ENCODE measurements at regions not wholly inside any gene's neighbourhood (a gene's known extent, or its start where the extent isn't known, plus 50 kb on each side); places are given as distances from the start of the nearest gene placed in this dataset.
A peak's percentile ranks its signal among the peaks of the same experiment; 100 is the strongest.

DNA sequence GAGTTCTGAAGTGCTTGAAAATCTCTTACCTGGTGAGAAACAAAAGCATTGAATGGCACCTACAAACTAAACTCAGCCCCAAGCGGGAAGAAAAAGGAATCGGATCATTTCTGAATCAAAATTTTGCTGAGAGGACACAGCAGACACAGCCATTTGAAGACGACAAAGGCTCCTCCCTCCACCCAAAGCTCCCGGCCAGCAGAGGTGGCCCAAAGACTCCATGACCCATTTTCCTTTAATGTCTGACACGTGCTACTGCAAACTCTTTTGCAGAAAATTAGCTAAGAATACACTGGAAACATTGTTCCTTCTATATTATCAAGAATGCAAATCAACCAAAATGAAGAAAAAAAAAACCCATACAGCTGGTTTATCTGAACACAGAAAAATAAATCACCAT lies 85.9 kb upstream of the FOXN3 start:
- no peak for DNase-seq (ENCODE audit: low read depth)
- TF ChIP-seq, protein P1, sequence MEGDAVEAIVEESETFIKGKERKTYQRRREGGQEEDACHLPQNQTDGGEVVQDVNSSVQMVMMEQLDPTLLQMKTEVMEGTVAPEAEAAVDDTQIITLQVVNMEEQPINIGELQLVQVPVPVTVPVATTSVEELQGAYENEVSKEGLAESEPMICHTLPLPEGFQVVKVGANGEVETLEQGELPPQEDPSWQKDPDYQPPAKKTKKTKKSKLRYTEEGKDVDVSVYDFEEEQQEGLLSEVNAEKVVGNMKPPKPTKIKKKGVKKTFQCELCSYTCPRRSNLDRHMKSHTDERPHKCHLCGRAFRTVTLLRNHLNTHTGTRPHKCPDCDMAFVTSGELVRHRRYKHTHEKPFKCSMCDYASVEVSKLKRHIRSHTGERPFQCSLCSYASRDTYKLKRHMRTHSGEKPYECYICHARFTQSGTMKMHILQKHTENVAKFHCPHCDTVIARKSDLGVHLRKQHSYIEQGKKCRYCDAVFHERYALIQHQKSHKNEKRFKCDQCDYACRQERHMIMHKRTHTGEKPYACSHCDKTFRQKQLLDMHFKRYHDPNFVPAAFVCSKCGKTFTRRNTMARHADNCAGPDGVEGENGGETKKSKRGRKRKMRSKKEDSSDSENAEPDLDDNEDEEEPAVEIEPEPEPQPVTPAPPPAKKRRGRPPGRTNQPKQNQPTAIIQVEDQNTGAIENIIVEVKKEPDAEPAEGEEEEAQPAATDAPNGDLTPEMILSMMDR (conservative IDR thresholded peaks at IDR 0.05; ENCODE audit: low read depth, low read length): no peak
- no peak overlapping the region for H3K4me3 ChIP-seq (ENCODE audit: low read depth, low read length)

DNA sequence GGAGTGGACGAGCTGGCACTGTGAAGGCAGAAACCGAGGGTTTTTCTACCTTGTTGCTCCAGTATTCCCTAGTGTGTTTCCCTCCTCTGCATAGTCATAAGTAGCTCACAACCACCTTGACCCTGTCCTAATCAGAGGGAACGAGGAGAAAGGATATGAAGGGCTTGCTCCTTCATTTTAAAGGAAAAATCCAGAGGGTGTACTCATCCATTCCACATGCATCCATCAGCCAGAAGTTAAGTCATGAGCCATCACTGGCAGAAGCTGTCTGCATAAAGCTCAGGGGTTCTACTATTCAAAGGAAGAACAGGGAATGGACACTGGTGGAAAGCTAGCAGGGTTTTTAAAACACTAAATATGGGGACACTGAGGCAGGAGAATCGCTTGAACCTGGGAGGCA lies 84.3 kb upstream of the FOXN3 start:
- TF ChIP-seq, protein P1 (conservative IDR thresholded peaks at IDR 0.05; ENCODE audit: low read depth, low read length): no peak
- DNase-seq (ENCODE audit: low read depth): no peak
- no peak overlapping the region for H3K4me3 ChIP-seq (ENCODE audit: low read depth, low read length)

DNA sequence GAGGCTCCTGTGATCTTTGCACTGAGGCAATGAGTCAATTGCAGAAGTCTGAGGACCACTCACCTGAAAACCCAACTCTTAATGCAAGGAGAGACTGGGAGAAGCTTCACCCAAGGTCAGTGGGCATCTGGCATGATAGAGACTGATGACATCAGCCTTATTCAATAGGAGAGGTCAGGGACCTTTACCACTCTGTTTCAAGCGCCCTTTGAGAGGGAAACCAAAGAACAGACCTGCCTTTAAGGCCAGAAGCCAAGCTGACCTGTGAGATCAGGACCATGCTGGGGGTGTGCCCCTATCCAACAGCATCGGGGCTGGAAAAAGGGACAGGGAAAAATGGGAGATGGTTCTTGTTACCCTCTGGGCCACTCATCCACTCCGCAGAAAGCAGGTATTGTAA lies 83.3 kb upstream of the FOXN3 start:
- TF ChIP-seq, protein P1 (conservative IDR thresholded peaks at IDR 0.05; ENCODE audit: low read depth, low read length): no peak
- DNase-seq (ENCODE audit: low read depth): no peak
- H3K4me3 ChIP-seq (ENCODE audit: low read depth, low read length): no peak overlapping the region

DNA sequence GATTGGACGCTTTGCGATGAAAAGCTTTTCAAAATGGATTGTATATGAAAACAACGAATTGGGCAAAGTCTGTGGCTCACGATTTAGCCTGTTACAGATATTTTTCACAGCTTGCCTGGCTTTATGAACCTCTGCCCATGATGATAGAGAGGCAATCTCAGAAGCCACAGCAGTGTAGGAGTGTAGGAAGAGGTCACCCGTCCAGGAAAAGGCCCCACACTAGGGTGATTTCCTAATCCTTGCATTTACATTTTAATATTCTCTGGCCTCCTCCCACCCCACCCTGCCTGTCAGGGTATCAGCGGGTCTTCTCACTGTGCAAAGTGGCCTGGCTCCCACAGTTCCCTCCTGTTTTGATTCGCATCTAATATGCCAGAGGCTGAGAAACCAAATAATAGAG lies 81.8 kb upstream of the FOXN3 start:
- DNase-seq (ENCODE audit: low read depth): no peak
- H3K4me3 ChIP-seq (ENCODE audit: low read depth, low read length): no peak overlapping the region
- TF ChIP-seq, protein P1 (conservative IDR thresholded peaks at IDR 0.05; ENCODE audit: low read depth, low read length): no peak

DNA sequence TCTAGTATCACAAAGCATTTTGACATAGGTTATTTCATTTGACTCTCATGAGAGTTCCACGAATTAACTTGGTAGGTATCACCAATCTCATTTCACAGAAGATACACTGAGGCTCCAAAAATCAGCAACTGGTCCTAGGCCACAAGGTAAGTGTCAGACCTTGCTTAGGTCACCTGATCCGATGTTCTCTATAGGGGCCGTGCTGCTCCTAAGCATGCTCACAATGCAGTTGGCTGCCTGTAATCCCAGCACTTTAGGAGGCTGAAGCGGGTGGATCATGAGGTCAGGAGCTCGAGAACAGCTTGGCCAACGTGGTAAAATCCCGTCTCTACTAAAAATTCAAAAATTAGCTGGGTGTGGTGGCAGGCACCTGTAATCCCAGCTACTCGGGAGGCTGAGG lies 78.7 kb upstream of the FOXN3 start:
- TF ChIP-seq, protein P1 (conservative IDR thresholded peaks at IDR 0.05; ENCODE audit: low read depth, low read length): no peak
- no peak for DNase-seq (ENCODE audit: low read depth)
- no peak overlapping the region for H3K4me3 ChIP-seq (ENCODE audit: low read depth, low read length)

DNA sequence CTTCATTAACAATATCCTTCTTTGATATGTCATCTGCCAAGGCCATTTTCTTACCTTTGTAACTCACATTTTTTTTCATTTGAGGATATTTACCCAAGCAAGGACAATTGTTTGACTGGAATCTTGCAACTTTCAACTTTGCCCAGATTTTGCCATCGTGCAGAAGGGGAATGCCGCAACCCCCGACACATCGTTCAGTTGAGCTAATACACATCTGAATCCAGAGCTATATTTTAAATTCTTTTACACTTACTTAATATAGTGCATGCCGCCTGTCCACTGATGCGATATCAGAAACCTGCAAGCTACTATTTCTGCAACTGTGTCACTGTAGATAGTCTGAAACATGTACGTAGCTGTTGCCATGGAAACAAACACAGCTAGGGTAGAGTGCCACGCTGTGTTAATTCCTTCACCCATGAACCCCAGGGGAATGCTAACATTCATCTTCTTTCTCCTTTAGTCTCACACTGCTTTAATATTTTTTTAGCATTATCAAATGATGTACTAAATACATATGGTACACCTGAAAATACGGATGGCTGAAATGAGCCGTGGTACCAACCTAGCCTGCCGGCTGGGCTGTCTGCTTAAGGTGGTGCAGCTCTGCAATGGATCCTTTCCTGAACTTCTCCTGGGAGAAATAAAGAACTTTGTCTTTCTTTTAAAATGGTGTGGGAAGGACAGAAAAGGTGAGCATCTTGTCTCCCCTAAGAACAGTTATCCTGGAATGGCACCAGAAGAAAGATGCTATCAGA lies 77.0 kb upstream of the FOXN3 start:
- no peak overlapping the region for H3K4me3 ChIP-seq (ENCODE audit: low read depth, low read length)
- peak; percentile 89 for DNase-seq (ENCODE audit: low read depth)
- TF ChIP-seq, protein P1 (conservative IDR thresholded peaks at IDR 0.05; ENCODE audit: low read depth, low read length): no peak

DNA sequence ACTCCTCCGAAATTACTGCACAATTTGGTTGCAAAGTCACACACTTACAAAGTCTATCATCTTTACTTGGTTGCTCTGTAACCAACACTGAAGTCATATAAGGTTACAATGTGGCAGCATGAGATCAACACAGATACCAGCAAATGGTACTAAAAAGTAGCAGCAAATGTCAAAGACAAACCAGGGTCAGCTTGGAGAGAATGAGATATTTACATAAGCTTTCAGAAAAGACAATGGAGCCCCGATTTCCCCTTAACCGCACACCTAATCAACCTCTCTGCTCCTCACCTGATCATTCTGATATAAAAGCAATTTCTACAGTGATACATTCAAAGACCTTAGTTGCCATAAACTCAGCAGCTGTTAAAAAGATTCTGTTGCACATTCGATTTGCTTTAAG lies 76.4 kb upstream of the FOXN3 start:
- TF ChIP-seq, protein P1 (conservative IDR thresholded peaks at IDR 0.05; ENCODE audit: low read depth, low read length): no peak
- H3K4me3 ChIP-seq (ENCODE audit: low read depth, low read length): no peak overlapping the region
- no peak for DNase-seq (ENCODE audit: low read depth)
